NCI-H748 (cell line): ENCODE measurements at regions not wholly inside any gene's neighbourhood (a gene's known extent, or its start where the extent isn't known, plus 50 kb on each side); places are given as distances from the start of the nearest gene placed in this dataset.
A peak's percentile ranks its signal among the peaks of the same experiment; 100 is the strongest.

Experiments
- DNase-seq: peaks from one replicate; lab custom pipeline; 2025; ENCODE audit not compliant: unreplicated experiment; lab: John Stamatoyannopoulos, UW

DNA sequence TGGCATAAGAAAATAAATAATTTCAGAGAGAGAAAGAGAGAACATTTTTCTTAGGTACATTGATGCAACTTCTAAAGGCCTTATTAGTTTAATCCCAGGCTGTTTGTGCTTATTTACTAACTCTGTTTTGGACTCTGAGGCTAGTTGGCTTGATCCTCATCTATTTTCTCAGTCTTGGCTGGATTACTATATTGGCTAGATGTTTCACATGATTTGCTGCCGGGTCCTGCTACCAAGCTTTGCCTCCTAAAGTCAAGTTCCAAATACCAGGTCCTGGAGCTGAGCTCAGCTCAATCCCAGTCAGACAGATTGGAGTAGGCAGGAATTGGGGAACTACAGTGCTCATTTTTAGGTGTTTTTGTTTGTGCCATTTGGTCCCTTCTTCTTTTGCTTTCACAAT, 340.8 kb downstream of the BCAT1 start:
- no peak for DNase-seq

DNA sequence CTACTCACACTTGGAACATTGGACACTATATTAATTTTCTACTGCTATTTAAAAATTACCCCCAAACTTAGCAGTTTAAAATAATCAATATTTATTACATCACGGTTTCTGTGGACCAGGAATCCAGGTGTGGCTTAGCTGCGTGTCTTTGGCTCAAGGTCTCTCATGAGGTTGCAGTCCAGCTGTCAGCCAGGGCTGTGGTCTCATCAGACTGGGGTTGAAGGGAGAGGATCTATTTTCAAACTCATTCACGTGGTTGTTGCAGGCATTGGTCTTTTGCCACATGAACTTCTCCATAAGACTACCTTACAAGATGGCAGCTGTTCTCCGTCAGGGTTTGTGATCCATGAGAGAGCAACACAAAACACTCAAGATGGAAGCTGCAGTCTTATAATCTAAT, 343.0 kb downstream of the BCAT1 start:
- DNase-seq = no peak

DNA sequence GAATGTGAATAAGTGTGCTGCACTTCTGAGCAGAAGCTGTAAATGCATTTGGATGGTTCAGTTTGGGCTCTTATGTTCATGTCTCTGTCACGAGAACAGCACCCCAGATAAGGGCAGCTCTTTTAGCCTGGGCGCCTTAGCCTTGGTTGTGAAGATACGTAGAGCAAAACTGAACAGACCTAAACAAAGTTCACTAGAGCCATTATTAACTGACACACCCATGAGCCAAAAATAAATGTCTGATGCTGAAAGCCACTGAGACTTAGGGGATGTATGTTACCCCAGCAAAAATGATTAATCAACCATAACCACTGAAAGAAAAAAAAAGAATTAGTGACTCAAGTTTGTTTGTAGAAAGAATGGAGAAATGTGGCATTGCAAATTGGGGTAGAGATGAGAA, 343.4 kb downstream of the BCAT1 start:
- DNase-seq = no peak

DNA sequence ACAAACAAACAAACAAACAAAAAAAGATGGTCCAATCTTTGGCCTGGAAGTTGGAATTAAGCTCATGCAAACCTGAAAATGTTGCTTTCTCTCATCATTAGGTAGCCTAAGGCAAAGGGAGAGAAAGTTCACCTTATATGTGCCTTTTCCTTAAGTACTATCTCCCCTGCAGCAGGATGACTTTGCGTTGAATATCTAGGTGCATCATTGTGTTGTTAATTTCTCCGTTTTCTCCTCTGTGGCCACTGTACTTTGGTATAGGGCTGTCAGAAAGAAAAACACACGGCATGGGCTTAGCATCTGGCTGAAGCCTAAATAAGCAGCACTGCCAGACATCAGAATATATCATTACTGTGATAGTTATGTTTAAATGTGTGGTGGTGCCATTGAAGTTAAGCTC, 345.5 kb downstream of the BCAT1 start:
- DNase-seq = no peak

DNA sequence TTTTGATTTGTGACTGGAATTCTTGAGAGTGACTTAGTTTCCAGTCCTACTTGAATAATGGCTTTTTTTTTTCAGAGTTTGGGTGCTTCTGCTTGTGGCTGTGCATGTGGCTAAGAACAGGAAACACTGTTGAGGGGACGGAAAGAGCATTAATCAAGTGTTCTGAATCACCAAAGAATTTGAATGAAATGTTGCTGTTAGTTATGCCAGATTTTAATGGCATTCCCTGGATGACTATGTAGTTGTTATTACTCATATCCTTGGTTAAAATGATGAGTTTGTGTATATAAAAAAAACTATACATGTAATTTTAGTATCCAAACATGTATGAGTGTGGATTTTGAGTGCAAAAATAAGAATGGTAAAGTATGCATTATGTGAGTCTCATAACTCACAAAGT, 347.9 kb downstream of the BCAT1 start:
- no peak for DNase-seq

DNA sequence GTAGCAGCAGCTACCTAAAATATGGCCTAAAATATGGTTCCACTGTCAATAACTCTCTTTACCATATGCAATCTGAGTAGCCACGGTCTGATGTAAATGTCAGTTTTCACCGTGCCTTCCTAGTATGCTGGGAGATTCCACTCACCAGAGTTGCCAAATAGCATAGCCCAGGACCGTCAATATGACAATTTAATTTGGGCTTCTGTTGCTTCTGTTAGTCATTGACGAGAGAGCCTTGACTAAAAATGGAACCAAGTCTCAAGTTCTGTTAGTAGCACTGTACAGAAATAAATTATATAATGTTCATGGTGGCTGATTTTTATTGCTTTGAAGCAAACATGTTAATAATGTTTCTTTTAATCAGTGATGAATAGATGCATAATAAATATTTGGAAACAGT, 348.4 kb downstream of the BCAT1 start:
- DNase-seq = no peak

DNA sequence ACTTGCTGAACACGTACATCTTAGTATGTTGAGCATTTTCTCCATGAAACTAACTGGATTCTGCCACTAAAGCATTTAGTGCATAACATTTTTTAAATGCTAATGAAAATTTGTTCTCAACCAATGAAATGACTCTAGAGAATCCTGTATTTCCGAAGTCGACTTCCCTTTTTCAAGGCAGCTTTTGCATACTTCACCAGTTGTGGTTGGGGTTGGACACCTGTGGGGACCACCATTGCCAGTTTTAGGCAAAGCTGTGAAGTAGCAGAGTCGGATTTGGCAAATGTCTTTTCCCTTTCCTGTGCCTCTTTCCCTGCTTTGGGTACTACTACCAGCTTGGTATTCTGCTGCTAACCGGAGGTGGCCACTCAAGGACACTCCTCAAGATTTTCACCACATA, 349.2 kb downstream of the BCAT1 start:
- DNase-seq = no peak

DNA sequence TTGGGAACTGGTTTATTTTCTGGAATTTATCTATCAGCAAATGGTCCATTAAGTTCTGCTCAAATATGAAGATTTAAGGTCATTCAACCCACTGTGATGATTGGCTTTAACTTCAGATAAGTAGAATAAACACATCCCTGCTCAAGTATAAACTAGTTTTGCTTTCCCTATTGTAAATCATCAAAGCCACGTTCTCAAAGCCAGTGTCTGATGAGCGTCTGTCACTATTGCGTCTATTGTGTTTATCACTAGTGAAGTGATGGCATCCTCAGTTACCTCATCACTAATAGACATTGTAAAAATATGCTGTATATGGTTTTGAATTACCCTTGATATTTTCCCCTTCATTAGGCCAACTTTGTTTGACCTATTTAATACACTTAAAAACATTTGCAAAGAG, 351.3 kb downstream of the BCAT1 start:
- no peak for DNase-seq

DNA sequence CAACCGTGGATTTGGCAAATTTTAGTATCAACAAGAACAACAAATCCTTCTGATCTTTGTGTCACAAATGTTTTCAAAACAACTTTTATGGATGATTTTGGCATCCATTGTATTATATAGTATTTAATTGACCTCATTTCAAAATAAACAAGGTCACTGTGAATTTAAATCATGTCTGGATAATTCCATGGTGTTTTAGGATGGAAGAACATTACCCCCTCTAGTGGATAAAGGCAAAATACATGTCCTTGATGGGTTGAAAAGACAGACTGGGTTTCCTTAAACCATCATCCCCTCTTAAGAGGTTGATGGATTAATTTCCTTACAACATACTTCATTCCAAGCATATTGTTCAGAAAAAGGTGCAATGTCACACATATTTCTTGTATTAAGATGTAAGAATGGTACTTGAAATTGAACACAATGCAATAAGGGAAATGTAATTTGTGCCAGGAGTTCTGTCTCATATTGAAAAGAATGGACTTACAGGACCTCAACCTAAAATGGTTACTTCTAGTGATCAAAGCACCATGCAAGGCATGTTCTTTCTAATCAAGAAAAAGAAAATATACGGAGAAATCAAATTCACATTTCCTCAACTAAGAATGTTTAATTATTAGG, 352.0 kb downstream of the BCAT1 start:
- peak; percentile 31 for DNase-seq

DNA sequence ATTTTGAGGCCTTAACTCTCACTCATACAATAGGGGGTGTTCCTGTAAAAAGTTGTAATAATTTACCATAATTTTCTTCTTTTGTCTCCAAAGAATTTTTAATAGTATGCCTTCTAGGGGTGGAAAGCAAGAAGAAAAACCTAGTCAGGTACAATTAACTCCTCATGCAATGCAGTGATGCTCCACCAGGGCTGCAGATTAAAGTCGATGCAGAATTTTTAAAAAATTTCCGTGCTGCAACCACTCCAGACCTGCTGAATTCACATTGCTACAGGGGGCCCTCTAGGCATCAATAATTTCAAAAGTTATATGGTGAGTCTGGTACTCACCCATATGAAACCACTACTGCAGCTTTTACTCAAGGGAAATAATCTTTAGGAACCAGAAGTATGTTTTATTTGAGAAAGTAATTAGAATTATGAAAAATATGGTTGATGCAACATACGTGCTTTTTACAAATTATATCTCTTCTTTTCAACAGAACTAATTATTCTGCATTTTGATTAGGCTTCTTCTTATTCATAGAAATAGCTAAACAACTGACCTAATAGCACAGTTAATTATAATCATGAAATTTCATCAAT, 353.2 kb downstream of the BCAT1 start:
- DNase-seq = no peak

DNA sequence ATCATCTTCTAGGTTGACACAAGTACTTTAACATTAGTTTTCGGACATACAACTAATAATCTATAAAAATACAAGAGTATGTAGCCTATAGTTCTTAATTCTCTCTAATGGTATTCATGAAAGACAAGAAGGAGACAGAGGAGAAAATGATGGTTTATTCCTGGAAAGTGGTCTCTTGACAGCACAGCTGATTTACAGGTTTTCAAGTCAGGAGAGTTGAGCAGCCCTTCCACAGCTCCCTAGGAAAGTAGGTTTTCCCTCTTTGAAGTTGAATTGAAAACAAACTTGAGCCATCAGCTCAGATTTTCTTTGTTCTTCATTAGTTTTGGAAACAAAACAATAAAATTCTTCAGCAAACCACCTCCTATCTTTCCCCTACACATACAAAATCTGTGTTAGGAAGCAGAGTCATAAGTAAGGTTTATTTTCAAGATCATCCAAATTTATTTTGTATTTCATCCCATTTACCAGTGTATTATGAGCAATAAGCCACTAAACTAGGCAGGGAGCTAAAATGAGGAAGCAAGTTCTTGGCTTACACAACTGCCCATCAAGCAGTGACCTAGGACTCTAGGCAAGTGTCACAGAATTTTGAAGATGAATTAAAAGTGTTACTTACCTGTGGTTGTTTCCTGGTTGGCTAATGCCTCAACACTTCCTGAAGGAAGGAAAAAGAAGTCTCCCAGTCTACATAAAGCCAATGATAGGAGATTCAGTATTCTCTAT, 357.0 kb downstream of the BCAT1 start:
- DNase-seq = no peak

DNA sequence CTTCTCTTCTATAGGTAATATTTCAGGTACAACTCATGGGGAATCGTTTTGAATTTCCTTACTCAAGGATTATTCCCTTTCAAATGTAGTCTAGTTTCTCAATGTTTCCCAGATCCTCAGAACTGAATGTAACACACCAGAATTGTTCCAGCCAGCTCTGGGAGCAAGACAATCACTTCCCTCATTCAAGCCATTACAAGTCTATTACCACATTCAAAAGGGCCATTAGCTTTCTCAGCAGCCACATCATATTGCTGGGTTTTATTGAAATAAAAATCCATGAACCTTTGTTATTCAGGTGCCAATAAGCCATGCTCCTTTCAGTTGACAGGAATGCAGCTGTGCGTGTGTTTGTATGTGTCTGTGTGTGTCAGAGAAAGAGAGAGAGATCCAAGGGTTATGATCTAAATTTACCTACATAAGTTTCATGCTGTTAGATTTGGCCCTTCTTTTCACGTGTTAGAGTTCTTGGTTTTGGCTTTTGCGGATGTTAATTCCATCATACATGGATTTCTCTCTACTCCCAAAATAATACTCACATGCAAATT, 357.7 kb downstream of the BCAT1 start:
- DNase-seq = no peak

DNA sequence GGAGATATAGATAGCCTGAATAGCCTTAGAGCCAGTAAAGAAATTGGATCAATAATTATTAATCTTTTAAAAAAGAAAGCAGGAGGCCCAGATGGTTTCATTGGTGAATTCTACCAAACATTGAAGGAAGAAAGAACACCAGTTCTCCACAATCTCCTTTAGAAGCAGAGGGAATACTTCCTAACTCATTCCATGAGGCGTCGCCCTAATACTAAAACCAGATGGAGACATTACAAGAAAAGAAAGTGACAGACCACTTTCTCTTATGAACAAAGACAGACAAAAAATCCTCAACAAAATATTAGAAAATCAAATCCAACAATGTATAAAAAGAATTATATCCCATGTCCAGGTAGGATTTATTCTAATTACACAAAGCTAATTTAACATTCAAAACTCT, 362.6 kb downstream of the BCAT1 start:
- DNase-seq = no peak

DNA sequence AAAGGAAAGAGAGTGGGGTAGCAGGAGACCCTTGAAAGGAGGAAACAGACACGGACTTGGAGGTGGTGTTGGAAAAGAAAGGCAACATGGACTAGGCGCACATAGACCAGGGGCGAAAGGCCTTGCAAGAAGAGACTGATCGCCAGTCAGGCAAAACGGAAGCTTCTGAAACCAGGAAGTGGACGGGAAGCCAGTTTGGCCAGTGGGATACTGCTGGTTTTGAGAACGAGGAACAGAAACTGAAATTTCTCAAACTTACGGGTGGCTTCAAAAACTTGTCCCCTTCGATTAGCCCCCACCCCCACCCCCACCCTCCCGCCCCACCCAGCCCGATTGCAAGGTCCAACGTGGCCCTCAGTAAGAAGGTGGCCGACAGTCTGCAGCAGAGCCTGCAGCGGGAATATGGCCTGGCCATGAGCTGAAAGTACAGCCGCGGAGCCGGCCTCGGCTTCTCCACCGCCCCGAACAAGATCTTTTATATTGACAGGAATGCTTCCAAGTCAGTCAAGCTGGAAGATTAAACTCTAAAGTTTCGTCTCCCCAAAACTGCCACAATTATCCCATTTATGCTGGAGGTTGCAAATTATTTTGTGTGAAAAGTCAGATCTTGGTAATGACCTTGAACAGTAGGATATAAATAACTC, 364.7 kb downstream of the BCAT1 start:
- no peak for DNase-seq

DNA sequence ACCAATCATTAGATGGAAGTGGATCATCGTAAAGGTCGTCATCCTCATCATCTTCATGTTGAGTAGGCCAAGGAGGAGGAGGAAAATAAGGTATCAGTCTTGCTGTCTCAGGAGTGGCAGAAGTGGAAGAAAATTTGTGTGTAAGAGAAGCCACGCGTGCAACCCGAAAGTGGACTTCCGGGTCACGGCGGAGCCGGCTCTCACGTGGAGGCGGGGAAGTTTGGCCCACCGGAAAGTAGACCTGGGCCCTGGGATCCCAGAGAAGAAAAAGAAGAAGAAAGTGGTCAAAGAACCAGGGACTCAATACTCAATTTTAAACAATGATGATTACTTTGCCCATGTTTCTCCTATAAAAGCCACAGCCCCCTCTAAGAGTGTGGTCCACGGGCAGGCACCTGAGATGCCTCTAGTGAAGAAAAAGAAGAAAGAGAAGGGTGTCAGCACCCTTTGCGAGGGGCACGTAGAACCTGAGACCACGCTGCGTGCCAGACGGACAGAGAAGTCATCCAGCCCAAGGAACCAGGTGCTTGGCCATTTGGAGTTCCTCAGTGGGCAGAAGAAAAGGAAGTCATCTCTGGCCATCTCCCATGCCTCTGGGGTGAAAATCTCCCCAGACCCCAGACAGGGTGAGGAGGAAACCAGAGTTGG, 365.8 kb downstream of the BCAT1 start:
- no peak for DNase-seq

DNA sequence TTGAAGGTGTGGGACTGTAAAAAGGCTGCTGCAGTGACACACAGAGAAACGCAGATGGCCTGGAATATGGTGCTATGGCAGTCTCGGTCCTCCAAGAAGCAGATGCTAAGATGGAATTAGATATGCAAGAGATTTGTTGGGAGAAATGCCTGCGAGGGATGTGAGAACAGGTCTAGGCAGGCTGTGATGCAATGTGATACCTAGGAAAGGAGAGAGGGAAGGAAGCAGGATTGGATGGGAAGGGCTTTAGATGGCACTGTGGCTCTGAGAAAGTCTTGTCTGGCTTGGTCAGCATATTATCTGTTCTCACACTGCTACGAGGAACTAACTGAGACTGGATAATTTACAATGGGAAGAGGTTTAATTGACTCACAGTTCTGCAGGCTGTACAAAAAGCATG, 374.4 kb downstream of the BCAT1 start:
- DNase-seq = no peak

DNA sequence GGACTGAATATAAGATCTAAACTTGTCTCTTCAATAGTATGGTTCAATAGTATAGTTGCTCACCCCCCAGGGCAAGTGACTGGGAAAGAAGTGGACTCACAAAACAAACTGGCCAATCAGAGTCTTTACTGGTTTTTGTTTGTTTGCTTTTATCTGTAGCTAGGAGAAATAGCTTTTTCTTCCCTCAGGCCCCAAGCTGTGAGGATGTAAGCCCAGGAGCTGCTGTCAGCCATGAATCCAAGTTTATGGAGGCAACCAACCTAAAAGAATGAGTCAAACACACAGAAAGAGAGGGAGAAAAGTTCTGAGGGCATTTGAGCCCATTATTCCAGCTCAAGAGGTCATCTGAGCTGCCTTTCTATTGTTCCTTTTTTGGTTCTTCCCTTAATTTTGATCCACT, 375.3 kb downstream of the BCAT1 start:
- DNase-seq = no peak

DNA sequence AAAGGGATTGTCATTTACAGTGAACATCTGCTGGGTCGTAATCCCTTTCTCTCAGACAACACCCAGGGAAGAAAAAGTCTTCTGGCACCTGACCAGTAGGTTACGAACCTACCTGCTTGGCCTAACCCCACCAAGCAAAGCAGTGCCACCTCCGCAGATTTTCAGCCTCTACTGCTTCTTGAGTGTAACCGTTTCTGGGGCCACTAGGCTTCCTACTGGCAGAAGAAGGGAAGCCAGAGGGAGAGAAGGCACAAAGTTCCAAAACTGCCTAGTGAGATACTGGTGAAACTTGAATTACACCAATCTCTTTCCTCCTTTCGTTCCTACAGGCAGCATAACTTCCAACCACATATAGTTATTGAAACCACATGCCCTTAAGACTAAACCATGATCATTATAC, 383.6 kb downstream of the BCAT1 start:
- DNase-seq = no peak

DNA sequence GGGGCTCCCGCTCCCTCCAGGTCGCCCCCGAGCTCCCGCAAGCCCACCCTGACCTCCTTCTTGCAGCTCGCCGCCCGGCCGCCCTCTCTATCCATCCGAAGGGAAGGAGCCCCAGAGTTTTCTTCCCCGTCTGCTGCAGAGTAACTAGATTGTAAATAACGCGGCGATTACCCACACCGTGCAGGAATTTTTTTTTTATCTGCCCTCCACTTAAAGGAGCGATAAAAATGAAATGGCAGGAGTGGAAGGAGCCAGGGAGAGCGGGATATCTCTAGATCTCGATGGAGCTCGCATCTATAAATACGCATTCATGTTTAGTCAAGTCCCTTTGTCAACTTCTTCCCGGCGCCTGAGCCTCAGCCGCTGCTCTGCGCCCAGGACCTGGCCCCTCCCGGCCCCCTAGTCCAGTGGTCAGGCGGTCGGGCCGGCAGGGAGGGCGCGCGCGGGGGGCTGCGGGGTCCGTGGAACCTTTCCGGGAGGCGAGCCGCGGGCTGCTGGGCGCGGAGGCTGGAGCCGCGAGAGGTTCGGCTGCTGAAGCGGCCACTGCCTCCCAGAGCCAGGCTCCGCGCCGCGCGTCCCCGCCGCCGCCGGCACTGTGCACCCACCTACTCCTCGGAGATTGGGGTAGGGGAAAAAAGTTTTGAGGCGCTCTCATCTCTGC, 386.0 kb downstream of the BCAT1 start:
- peak; percentile 49 for DNase-seq

DNA sequence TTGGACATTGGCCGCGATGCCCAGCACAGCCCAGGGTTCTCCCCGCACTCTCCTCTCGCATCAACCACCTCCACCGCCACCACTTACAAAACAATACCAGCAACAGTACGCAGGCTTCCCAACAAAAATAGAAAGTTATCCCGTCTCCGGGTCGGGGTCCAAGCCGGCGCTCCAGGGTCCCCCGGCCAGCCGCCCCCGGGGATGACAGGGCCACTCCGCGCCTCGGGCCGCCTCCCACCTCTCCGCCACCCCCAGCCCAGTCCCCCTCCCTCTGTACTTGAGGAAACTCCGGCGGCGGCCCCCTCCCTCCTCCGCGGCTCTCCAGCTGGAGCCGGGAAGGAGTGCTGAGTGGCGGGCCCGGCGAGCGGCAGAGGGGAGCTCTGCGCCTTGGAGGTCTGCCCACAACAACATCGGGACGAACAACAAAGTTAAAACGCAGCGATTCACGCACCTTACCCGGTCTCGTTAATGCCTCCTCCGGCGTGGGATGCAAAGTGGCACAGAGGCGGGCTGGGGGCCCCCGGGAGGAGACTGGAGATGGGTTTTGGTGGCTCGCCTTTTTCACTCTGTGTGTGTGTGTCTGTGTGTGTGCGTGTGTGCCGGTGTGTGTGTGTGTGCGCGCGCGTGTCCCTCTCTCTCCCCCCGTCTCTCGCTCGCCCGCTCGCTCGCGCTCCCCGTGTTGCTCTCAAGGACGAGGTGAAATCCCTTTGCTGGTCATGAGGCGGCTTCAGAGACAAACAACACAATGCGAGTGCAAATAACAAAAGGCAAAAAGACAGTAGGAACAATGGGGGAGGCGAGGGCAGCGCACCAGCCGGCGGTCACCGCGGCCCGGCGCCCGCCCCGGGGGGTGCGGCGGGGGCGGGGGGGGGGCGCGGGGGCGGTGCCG, 386.8 kb downstream of the BCAT1 start:
- peak; percentile 50 for DNase-seq
